Globus pallidus (tissue), 1 donor: ENCODE measurements at regions not wholly inside any gene's neighbourhood (a gene's known extent, or its start where the extent isn't known, plus 50 kb on each side); places are given as distances from the start of the nearest gene placed in this dataset.

ENCODE experiments used
- DNase-seq: peaks from one replicate; pipeline ENCODE4 v3.0.0-alpha.2; 2015; ENCODE audit warnings: low spot score

GRCh38 chr5:68379275-68380036 is 163.9 kb downstream of the PIK3R1 start:
- DNase-seq = no peak

- DNase-seq = no peak
These were observed 164.5 kb downstream of the PIK3R1 start for GRCh38 chr5:68380078-68380477.

GRCh38 chr5:68381060-68381459 is 165.5 kb downstream of the PIK3R1 start:
- DNase-seq = no peak

GRCh38 chr5:68381909-68382308 is 166.4 kb downstream of the PIK3R1 start:
- DNase-seq = no peak

- no peak for DNase-seq
These were observed 167.1 kb downstream of the PIK3R1 start for GRCh38 chr5:68382640-68383039.

- DNase-seq = no peak
These were observed 168.3 kb downstream of the PIK3R1 start for GRCh38 chr5:68383888-68384310.

GRCh38 chr5:68384936-68385594 is 169.5 kb downstream of the PIK3R1 start:
- DNase-seq = no peak

- DNase-seq = no peak
These were observed 170.4 kb downstream of the PIK3R1 start for GRCh38 chr5:68385936-68386335.

GRCh38 chr5:68387074-68387796 is 171.7 kb downstream of the PIK3R1 start:
- no peak for DNase-seq

- DNase-seq = no peak
These were observed 174.1 kb downstream of the PIK3R1 start for GRCh38 chr5:68389618-68390017.

GRCh38 chr5:68392617-68393016 is 177.1 kb downstream of the PIK3R1 start:
- no peak for DNase-seq

- DNase-seq = no peak
These were observed 179.7 kb downstream of the PIK3R1 start for GRCh38 chr5:68395302-68395701.

- no peak for DNase-seq
These were observed 180.5 kb downstream of the PIK3R1 start for GRCh38 chr5:68395926-68396511.

GRCh38 chr5:68396722-68397121 is 181.2 kb downstream of the PIK3R1 start:
- DNase-seq = no peak

GRCh38 chr5:68398146-68398812 is 182.7 kb downstream of the PIK3R1 start:
- no peak for DNase-seq

- DNase-seq = no peak
These were observed 187.7 kb downstream of the PIK3R1 start for GRCh38 chr5:68403301-68403700.

GRCh38 chr5:68404246-68404645 is 188.7 kb downstream of the PIK3R1 start:
- no peak for DNase-seq

GRCh38 chr5:68405026-68405684 is 189.6 kb downstream of the PIK3R1 start:
- DNase-seq = no peak

GRCh38 chr5:68405784-68406743 is 190.5 kb downstream of the PIK3R1 start:
- no peak for DNase-seq

- no peak for DNase-seq
These were observed 191.2 kb downstream of the PIK3R1 start for GRCh38 chr5:68406767-68407241.
